ENCODE measurements at regions not wholly inside any gene's neighbourhood (a gene's known extent, or its start where the extent isn't known, plus 50 kb on each side); places are given as distances from the start of the nearest gene placed in this dataset.

DNA sequence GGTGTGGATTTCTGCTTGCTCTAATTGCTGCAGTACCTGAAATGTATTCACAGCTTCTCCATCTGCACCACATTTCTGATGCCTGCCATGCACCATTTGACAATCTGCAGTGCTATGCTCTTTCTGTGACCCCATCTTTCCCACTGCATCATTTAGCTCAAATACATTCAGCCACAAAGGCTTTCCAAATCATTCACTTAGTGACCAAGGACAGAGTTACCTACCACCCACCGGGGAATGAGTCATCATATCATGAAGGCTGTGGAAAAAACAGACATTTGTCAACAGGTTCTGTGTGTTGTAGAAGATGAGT, 465.5 kb upstream of the ATP2B1 start:
- TF ChIP-seq EZH2phosphoT487 (IDR thresholded peaks at IDR 0.05; ENCODE audit: borderline replicate concordance, low read length): no peak
- TF ChIP-seq, protein P1, sequence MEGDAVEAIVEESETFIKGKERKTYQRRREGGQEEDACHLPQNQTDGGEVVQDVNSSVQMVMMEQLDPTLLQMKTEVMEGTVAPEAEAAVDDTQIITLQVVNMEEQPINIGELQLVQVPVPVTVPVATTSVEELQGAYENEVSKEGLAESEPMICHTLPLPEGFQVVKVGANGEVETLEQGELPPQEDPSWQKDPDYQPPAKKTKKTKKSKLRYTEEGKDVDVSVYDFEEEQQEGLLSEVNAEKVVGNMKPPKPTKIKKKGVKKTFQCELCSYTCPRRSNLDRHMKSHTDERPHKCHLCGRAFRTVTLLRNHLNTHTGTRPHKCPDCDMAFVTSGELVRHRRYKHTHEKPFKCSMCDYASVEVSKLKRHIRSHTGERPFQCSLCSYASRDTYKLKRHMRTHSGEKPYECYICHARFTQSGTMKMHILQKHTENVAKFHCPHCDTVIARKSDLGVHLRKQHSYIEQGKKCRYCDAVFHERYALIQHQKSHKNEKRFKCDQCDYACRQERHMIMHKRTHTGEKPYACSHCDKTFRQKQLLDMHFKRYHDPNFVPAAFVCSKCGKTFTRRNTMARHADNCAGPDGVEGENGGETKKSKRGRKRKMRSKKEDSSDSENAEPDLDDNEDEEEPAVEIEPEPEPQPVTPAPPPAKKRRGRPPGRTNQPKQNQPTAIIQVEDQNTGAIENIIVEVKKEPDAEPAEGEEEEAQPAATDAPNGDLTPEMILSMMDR (IDR thresholded peaks at IDR 0.05; ENCODE audit: low read depth, low read length, poor library complexity, severe bottlenecking): no peak
